Endothelial cell of umbilical vein (primary cell): ENCODE measurements at regions not wholly inside any gene's neighbourhood (a gene's known extent, or its start where the extent isn't known, plus 50 kb on each side); places are given as distances from the start of the nearest gene placed in this dataset.

Experiments used
- BruUV-seq: library from RNA; stranded (reverse); fragments of 400-500 nt; replicated peaks from 2 replicates; lab custom pipeline; 2021; lab: Mats Ljungman, UMichigan
- CTCF ChIA-PET: fragments of 300-600, 350-600 bp; sonication (Branson Sonifier 250); formaldehyde crosslinking; loops from one replicate; lab custom pipeline; 2021; ENCODE audit warnings: antibody characterized with exemption, inconsistent platforms; lab: Charles Lee
- POLR2A ChIA-PET: fragments of 300-600, 350-600 bp; sonication (Branson Sonifier 250); formaldehyde crosslinking; loops from one replicate; lab custom pipeline; 2021; ENCODE audit warnings: antibody characterized with exemption, inconsistent platforms; lab: Charles Lee
- DNase-seq: peaks from one replicate; pipeline ENCODE4 v3.0.0-alpha.2; 2011; ENCODE audit warnings: low read depth, low spot score
- FAIRE-seq: peaks from 2 replicates; lab custom pipeline; 2011; peaks lifted over from hg19 to GRCh38; lab: Jason Lieb, UNC
- H2AFZ ChIP-seq: 2 replicates; pipeline ENCODE4 v1.6.0; 2012; ENCODE audit warnings: low read depth, low read length, control low read depth, inconsistent platforms
- H3K27ac ChIP-seq: 2 replicates; pipeline ENCODE4 v1.5.1; 2011; ENCODE audit warnings: low read depth, mild to moderate bottlenecking, control low read depth, low read length, moderate library complexity; ENCODE audit not compliant: insufficient read depth
- H3K27me3 ChIP-seq, 2 experiments: 2 replicates each; pipeline versions ENCODE4 v1.6.0 to v1.6.1; 2011; ENCODE audit warnings: low read length in 2 of 2, mixed read lengths in 1 of 2; ENCODE audit not compliant: control insufficient read depth in 2 of 2, insufficient read depth in 2 of 2
- H3K36me3 ChIP-seq, 2 experiments: 2 replicates in 1 of 2; 3 replicates in 1 of 2; pipeline ENCODE4 v1.5.1; 2011; ENCODE audit warnings: low read length in 2 of 2, mild to moderate bottlenecking in 1 of 2, moderate library complexity in 1 of 2; ENCODE audit not compliant: control insufficient read depth in 2 of 2, insufficient read depth in 2 of 2; ENCODE audit errors: extremely low read depth in 1 of 2
- H3K4me1 ChIP-seq: 3 replicates; pipeline ENCODE4 v1.5.1; 2011; ENCODE audit warnings: mild to moderate bottlenecking, low read length; ENCODE audit not compliant: control insufficient read depth, insufficient read depth; ENCODE audit errors: extremely low read depth
- H3K4me2 ChIP-seq: 2 replicates; pipeline ENCODE4 v1.6.1; 2011; ENCODE audit warnings: low read length, control low read depth, mixed read lengths; ENCODE audit not compliant: insufficient read depth
- H3K4me3 ChIP-seq, 3 experiments: fragments of 200-600 bp in 1 of 3; sonication (generic), shearing (Covaris generic) in 1 of 3; replicated peaks in 1 of 3; 2 replicates each; pipeline ENCODE4 v1.5.1; 2011 to 2016; ENCODE audit warnings: control low read depth in 3 of 3, low read length in 3 of 3, mild to moderate bottlenecking in 2 of 3, inconsistent platforms in 1 of 3, low read depth in 1 of 3, moderate library complexity in 1 of 3; ENCODE audit not compliant: insufficient read depth in 1 of 3
- H3K79me2 ChIP-seq: 2 replicates; pipeline ENCODE4 v1.6.0; 2012; ENCODE audit warnings: low read length, inconsistent platforms; ENCODE audit not compliant: control insufficient read depth, insufficient read depth
- H3K9ac ChIP-seq: replicated peaks from 2 replicates; pipeline ENCODE3; 2011; ENCODE audit warnings: low read length, control low read depth; ENCODE audit not compliant: insufficient read depth; ENCODE audit errors: extremely low read depth
- H3K9me1 ChIP-seq: replicated peaks from 3 replicates; pipeline ENCODE4 v1.6.0; 2011; ENCODE audit warnings: mild to moderate bottlenecking, low read length; ENCODE audit not compliant: control insufficient read depth, insufficient read depth; ENCODE audit errors: extremely low read depth
- H3K9me3 ChIP-seq: replicated peaks from 2 replicates; pipeline ENCODE4 v1.5.1; 2012; ENCODE audit warnings: low read length, inconsistent platforms; ENCODE audit not compliant: control insufficient read depth, insufficient read depth
- H4K20me1 ChIP-seq: replicated peaks from 2 replicates; pipeline ENCODE3; 2011; ENCODE audit warnings: mild to moderate bottlenecking, low read length; ENCODE audit not compliant: control insufficient read depth, insufficient read depth; ENCODE audit errors: extremely low read depth
- EZH2 ChIP-seq: IDR thresholded peaks from 2 replicates; pipeline ENCODE4 v1.6.1; 2012; ENCODE audit warnings: borderline replicate concordance, low read depth, mild to moderate bottlenecking, moderate library complexity, low read length, inconsistent platforms; ENCODE audit not compliant: severe bottlenecking
- FOS ChIP-seq: IDR thresholded peaks from 2 replicates; pipeline ENCODE4 v1.6.1; 2011; ENCODE audit warnings: mild to moderate bottlenecking, low read length, moderate library complexity, borderline replicate concordance; ENCODE audit not compliant: insufficient read depth
- GATA2 ChIP-seq: IDR thresholded peaks from 2 replicates; pipeline ENCODE4 v1.7.0; 2011; ENCODE audit warnings: low read depth, mild to moderate bottlenecking, moderate library complexity, mixed read lengths, low read length; ENCODE audit not compliant: insufficient read length, insufficient read depth
- JUN ChIP-seq: IDR thresholded peaks from 2 replicates; pipeline ENCODE4 v1.6.1; 2011; ENCODE audit warnings: borderline replicate concordance, low read depth; ENCODE audit not compliant: insufficient read length, insufficient read depth
- MYC ChIP-seq: IDR thresholded peaks from one replicate; pipeline ENCODE4 v1.6.1; 2011; ENCODE audit warnings: mild to moderate bottlenecking, low read depth, low read length
- POLR2A ChIP-seq: IDR thresholded peaks from 2 replicates; pipeline ENCODE4 v1.6.1; 2012; ENCODE audit warnings: low read depth, mild to moderate bottlenecking, control low read depth, low read length
- POLR2AphosphoS5 ChIP-seq: IDR thresholded peaks from 2 replicates; pipeline ENCODE4 v1.6.1; 2012; ENCODE audit warnings: low read depth, mild to moderate bottlenecking, control low read depth, low read length, moderate library complexity; ENCODE audit not compliant: insufficient read depth
- dilution Hi-C: fragments of 300-500 bp; cut with MboI; formaldehyde crosslinking; loops from one replicate; pipeline ENCODE4 v1.15.0; 2019; ENCODE audit warnings: low sequenced_read_pairs; ENCODE audit not compliant: extremely low pct_ligation_motif_present
- intact Hi-C: fragments of 100-400 bp; cut with micrococcal nuclease; formaldehyde crosslinking; loops from one replicate; pipeline ENCODE4 v1.10.0; 2022
- TF ChIP-seq, protein P1 (sequence below): IDR thresholded peaks from 2 replicates; pipeline ENCODE4 v1.6.1; 2011; ENCODE audit not compliant: insufficient read depth, insufficient read length
- TF ChIP-seq, protein P2 (sequence below), 2 donors: IDR thresholded peaks; 1 replicate in 1 of 2; 2 replicates in 1 of 2; pipeline ENCODE4 v1.5.1; 2011; ENCODE audit warnings: low read length in 2 of 2, mild to moderate bottlenecking in 2 of 2, moderate library complexity in 2 of 2, control low read depth in 1 of 2, inconsistent platforms in 1 of 2, low read depth in 1 of 2; ENCODE audit not compliant: insufficient read depth in 1 of 2; ENCODE audit errors: extremely low read depth in 1 of 2

- no TSS peak for BruUV-seq
- ChIA-PET POLR2A (no interaction called here), CTCF (no interaction called here)
- dilution Hi-C loops = no loop called here
- DNase-seq (no peak), FAIRE-seq (no peak)
- intact Hi-C loops = no loop called here
- Histone ChIP-seq H3K4me1 (no peaks in the 10 kb centered on the region), H3K4me2 (no peak overlapping the region), H2AFZ (no peak overlapping the region), H3K9ac (no peak overlapping the region), H3K27me3 (no peaks in the 10 kb centered on the region), H3K4me3 (no peak overlapping the region), H3K9me3 (no peaks in the 10 kb centered on the region), H3K36me3 (peaks cover 0 to 5% of the 10 kb centered on the region in 2 experiments), H3K27ac (no peak overlapping the region), H3K79me2 (peaks cover 8% of the 10 kb centered on the region), H3K9me1 (no peaks in the 10 kb centered on the region), H4K20me1 (no peaks in the 10 kb centered on the region)
- TF ChIP-seq, protein P1, sequence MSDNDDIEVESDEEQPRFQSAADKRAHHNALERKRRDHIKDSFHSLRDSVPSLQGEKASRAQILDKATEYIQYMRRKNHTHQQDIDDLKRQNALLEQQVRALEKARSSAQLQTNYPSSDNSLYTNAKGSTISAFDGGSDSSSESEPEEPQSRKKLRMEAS = no peak
- no peak for TF ChIP-seq EZH2
- TF ChIP-seq GATA2 = no peak
- no peak for TF ChIP-seq JUN
- no peak for TF ChIP-seq POLR2AphosphoS5
- TF ChIP-seq POLR2A = no peak
- no peak for TF ChIP-seq MYC
- TF ChIP-seq FOS = no peak
- TF ChIP-seq, protein P2, sequence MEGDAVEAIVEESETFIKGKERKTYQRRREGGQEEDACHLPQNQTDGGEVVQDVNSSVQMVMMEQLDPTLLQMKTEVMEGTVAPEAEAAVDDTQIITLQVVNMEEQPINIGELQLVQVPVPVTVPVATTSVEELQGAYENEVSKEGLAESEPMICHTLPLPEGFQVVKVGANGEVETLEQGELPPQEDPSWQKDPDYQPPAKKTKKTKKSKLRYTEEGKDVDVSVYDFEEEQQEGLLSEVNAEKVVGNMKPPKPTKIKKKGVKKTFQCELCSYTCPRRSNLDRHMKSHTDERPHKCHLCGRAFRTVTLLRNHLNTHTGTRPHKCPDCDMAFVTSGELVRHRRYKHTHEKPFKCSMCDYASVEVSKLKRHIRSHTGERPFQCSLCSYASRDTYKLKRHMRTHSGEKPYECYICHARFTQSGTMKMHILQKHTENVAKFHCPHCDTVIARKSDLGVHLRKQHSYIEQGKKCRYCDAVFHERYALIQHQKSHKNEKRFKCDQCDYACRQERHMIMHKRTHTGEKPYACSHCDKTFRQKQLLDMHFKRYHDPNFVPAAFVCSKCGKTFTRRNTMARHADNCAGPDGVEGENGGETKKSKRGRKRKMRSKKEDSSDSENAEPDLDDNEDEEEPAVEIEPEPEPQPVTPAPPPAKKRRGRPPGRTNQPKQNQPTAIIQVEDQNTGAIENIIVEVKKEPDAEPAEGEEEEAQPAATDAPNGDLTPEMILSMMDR (IDR thresholded peaks at IDR 0.05; ENCODE audit: extremely low read depth in 1 of 2, insufficient read depth in 1 of 2, low read depth in 1 of 2, low read length in 2 of 2) = no peak
These were observed 180.8 kb downstream of the BRD1 start for GRCh38 chr22:49646876-49647275.
